GM21825 (cell line): ENCODE measurements at regions not wholly inside any gene's neighbourhood (a gene's known extent, or its start where the extent isn't known, plus 50 kb on each side); places are given as distances from the start of the nearest gene placed in this dataset.
A peak's percentile ranks its signal among the peaks of the same experiment; 100 is the strongest.

ENCODE experiments used
- ATAC-seq: cut with Tn5 transposase; IDR thresholded peaks from one replicate; pipeline ENCODE4 v1.9.1; 2021; ENCODE audit warnings: mild to moderate bottlenecking, moderate library complexity; ENCODE audit not compliant: unreplicated experiment

GRCh38 chr1:200354243-200354642 is 55.6 kb downstream of the ZNF281 start:
- ATAC-seq = no peak

- ATAC-seq = no peak
Measured at GRCh38 chr1:200353232-200353631, 56.6 kb downstream of the ZNF281 start.

DNA sequence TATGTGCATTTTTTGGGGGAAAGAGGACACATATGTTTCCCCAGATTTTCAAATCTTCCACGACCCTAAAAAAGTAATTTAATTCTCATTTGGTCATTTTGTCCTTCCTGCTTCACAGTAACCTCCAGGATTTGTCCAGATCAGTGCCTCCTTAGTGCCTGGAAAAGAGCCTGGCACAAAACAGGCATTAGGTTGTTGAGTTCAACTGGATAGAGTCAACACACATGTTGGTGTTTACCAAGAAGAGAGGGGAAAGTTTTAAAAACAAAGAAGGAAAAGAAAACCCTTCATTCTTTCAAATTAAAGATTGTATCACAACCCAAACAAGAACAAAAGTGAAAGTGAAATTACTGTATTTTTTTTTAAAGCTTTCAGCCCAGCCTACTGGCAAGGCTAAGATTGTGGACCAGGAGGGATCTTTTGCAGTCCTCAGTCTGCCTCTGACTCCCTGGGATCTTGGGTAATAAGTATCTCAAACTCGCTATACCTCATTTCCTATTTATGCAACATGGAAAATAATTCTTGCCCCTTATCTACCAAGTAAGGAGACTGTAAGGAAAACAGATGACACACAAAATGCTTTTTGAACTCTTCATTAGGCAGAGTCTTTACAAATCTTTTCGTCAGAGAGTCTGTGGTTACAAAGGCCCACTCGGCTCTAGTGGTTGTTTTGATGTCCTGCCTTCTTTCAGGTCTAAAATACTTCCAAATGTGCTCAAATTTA is 57.8 kb downstream of the ZNF281 start:
- peak; percentile 52 for ATAC-seq

DNA sequence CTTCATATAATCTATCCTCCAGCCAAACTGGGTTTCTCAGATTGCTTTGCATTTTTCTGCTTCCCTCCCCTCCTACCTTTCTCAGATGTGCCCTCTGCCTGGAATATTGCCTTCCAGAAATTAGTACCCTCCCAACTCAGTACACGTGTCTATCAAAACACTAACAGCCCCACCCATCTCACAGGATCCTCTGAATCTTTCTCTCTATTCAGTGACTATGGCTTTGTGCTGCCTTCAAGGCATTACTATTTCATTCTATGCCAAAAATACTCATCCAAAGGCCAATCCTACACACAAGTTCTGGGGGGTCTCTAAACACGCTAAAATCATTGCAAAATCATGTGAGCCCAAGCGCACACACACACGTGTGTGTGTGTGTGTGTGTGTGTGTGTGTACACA is 58.4 kb downstream of the ZNF281 start:
- no peak for ATAC-seq

DNA sequence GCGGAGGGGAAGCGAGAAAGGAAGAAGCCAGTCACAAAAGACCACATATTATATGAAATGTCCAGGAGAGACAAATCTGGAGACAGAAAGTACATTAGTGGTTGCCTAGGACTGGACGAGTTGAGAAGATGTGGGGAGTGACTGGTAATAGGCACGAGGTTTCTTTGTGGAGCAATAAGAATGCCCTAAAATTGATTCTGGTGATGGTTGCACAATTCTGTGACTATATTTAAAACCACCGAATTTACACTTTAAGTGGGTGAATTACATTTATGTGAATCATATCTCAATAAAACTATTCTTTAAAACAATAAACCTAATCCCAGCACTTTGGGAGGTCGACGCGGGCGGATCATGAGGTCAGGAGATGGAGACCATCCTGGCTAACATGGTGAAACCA is 63.1 kb downstream of the ZNF281 start:
- no peak for ATAC-seq

- no peak for ATAC-seq
Measured at GRCh38 chr1:200345520-200345919, 64.3 kb downstream of the ZNF281 start.

DNA sequence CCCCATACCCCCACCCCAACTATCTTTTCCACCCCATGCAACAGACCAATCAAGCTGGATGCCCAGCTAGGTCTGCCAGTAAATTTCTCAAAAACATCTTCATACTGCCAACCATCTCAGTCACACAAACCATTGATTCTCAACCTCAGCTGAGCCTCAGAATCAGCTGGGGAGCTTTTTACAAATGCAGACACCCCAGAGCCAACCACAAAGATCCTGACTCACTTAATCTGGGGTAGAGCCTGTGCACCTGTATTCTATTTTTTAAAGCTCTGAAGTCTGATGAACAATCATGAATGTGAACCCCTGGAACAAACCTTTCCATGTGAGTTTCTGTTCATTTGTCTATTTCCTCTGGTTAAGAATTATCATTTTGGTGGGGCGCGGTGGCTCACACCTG is 66.0 kb downstream of the ZNF281 start:
- no peak for ATAC-seq

- ATAC-seq = no peak
Measured at GRCh38 chr1:200342511-200343311, 67.1 kb downstream of the ZNF281 start.

GRCh38 chr1:200338451-200338850 is 71.4 kb downstream of the ZNF281 start:
- ATAC-seq = no peak

DNA sequence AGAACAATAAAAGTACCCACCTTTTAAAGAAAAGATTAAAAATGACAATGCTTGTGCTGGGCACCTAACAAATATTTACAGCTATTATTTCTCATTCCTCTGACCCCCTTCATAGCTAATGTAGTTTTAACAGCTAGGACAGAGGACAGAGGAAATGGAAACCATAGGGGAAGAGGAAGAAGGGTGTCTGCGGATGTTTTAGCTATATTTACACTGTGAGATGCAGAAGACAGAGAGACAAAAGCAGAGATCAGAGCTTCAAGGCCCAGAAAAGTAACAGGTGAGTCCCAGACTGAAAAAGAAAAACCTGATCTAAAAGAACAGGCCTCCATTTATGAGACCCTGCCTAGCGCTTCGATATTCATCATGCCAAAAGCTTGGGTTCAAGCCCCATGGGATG is 72.0 kb downstream of the ZNF281 start:
- ATAC-seq = no peak

- ATAC-seq = no peak
Measured at GRCh38 chr1:200337410-200337809, 72.4 kb downstream of the ZNF281 start.

DNA sequence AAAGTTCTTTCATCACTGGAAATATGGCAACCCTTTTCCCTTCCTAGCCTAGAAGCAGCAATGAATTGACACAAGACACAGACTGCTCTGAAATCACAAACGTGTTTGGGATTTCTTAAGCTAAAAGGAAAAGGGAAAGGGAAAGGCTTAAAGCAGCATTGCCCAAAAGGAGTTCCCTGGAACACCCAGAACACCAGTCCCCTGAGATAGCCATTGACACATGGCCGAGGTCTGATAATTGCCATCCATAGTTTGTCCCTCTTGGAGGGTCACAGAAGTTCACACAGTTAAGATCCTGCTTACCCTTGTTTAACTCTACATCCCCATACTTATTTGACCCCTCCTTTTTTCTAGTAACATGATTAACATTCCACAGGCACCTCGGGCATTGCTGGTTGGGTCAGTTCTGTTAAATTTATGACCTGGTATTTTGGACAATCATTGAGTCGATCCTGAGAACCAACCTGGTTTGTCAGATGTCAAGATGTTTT is 72.9 kb downstream of the ZNF281 start:
- no peak for ATAC-seq

GRCh38 chr1:200336101-200336845 is 73.6 kb downstream of the ZNF281 start:
- ATAC-seq = no peak

GRCh38 chr1:200334661-200335256 is 75.1 kb downstream of the ZNF281 start:
- ATAC-seq = no peak

- no peak for ATAC-seq
Measured at GRCh38 chr1:200333329-200333728, 76.5 kb downstream of the ZNF281 start.

GRCh38 chr1:200332716-200333115 is 77.1 kb downstream of the ZNF281 start:
- ATAC-seq = no peak

GRCh38 chr1:200330741-200331428 is 79.0 kb downstream of the ZNF281 start:
- ATAC-seq = no peak

DNA sequence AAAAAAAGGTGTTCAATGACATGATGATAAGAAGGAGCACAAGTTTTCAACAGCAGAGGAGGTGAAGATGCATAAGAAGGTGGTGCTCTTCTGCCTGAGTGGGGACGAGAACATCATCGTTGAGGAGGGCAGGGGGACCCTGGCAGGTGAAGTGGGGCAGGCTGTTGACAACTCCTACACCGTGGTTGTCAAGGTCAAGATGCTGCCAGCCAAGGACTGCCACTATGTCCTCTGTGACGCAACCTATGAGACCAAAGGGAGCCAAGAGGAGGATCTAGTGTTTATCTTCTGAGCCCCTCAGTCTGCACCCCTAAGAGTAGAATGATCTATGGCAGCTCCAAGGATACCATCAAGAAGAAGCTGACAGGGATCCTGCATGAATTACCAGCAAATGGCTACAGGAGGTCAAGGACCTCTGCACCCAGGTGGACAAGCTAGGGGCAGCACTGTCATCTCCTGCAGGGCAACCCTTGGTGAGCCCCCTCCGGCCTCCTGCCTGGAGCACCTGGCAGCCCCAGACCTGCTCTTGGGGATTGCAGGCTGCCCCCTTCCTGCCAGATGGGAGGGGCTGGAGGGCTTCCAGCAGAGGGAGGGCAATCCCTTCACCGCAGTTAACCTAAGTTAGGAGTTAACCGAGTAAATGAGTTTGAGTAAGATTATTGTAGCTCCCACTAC is 80.5 kb downstream of the ZNF281 start:
- ATAC-seq = no peak

DNA sequence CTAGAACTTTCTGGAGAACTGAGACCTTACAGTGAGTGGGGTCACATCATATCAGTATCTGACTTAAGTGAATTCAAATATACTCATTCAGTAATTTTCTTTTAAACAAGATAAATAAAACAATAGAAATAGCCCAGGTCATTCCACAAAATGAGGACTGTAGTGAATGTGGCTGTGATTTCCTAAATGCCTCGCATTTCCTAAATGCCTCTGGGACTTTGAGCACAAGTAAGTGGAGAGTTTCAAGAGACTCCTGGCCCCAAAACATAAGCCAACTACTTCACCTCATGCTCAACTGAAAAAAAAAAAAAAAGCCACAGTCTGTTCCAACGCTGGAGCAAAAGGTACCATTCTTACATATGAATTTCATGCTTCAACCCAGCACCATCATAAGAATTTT is 81.5 kb downstream of the ZNF281 start:
- no peak for ATAC-seq

DNA sequence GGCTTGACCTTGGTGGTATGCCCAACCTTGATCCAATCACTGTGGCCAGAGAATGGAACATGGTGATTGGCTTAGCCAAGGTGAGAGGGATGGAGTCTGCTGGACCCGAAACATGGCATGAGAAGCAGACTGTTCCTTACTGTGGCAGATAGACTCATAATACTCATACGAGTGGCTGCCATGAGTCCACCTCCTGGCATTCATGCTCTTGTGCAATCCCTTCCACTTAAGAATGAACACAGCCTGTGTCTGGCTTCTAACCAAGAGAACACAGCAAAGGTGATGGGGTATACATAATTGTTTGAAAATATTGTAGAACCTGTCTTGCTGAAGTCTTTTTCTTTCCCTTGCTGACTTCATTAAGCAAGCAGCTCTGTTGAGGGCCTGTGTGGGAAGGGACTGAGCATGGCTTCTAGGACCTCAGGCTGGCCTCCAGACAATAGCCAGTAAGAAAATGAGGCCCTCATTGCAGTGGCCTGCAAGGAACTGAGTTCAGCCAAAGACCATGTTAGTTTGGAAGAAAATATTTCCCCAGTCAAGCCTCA is 85.9 kb downstream of the ZNF281 start:
- ATAC-seq = no peak
